Stomach (tissue), 4 donors: ENCODE measurements at regions not wholly inside any gene's neighbourhood (a gene's known extent, or its start where the extent isn't known, plus 50 kb on each side); places are given as distances from the start of the nearest gene placed in this dataset.

Experiments used
- EP300 ChIP-seq: sonication (generic); formaldehyde crosslinking; IDR thresholded peaks from one replicate; pipeline ENCODE4 v1.6.1; 2017; ENCODE audit warnings: antibody characterized with exemption
- POLR2A ChIP-seq, 4 donors: fragments of 450-650 bp; IDR thresholded peaks; one replicate each; pipeline ENCODE4 v1.6.1; 2016; ENCODE audit warnings: antibody characterized with exemption in 4 of 4, control low read depth in 2 of 4, mild to moderate bottlenecking in 1 of 4, moderate library complexity in 1 of 4
- POLR2AphosphoS5 ChIP-seq, 3 donors: sonication (generic); formaldehyde crosslinking; IDR thresholded peaks; one replicate each; pipeline ENCODE4 v1.6.1; 2016; ENCODE audit warnings: antibody characterized with exemption in 3 of 3
- TF ChIP-seq, protein P1 (sequence below), 7 experiments: fragments of 450-650 bp in 4 of 7; fragments of 200-600 bp in 3 of 7; sonication (generic) in 3 of 7; IDR thresholded peaks; one replicate each; pipeline ENCODE4 v1.5.1; 2016 to 2019; ENCODE audit warnings: antibody characterized with exemption in 7 of 7, control low read depth in 2 of 7, mild to moderate bottlenecking in 1 of 7

DNA sequence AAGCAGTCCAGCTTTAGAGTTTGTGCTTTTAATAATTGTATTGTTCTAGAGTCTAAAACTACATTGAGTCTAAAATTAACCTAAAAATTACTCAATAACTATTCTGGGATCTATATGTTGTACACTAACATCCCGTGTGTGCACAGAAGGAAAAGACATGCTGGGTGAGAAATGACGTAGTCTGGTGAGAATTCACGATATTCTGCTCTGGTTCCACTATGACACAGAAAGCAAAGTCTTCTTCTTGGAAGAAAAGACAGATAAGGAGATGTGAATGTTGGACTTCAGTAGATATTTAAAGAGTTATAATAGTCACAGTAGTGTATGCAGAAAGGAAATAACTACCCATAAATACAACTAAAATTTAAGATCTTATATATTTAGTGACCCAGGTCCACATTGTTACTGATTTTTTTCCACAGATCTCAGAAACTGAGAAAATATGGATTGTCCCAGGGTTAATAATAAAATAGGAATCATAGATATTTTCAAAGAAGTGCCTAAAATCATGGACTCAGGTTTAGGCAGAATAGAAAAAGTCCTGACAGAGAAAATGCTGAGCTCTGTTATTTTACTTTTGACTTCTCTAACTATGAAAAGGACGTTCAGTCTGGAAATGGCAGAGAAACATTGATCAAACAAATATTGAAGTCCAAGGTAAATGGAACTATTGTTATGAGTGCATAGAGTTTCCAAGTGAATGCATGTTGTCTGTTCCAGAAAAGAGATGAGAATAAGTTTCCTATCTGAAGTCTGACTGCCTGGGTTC lies 170.7 kb downstream of the ANKRD50 start:
- TF ChIP-seq, protein P1, sequence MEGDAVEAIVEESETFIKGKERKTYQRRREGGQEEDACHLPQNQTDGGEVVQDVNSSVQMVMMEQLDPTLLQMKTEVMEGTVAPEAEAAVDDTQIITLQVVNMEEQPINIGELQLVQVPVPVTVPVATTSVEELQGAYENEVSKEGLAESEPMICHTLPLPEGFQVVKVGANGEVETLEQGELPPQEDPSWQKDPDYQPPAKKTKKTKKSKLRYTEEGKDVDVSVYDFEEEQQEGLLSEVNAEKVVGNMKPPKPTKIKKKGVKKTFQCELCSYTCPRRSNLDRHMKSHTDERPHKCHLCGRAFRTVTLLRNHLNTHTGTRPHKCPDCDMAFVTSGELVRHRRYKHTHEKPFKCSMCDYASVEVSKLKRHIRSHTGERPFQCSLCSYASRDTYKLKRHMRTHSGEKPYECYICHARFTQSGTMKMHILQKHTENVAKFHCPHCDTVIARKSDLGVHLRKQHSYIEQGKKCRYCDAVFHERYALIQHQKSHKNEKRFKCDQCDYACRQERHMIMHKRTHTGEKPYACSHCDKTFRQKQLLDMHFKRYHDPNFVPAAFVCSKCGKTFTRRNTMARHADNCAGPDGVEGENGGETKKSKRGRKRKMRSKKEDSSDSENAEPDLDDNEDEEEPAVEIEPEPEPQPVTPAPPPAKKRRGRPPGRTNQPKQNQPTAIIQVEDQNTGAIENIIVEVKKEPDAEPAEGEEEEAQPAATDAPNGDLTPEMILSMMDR (IDR thresholded peaks at IDR 0.05): no peak
- TF ChIP-seq POLR2AphosphoS5 (IDR thresholded peaks at IDR 0.05): no peak
- no peak for TF ChIP-seq POLR2A (IDR thresholded peaks at IDR 0.05)
- TF ChIP-seq EP300: no peak
